GM21423 (cell line): ENCODE measurements at regions not wholly inside any gene's neighbourhood (a gene's known extent, or its start where the extent isn't known, plus 50 kb on each side); places are given as distances from the start of the nearest gene placed in this dataset.
"Not testable (repeated sequence)": the region's sequence is repeated elsewhere in the genome, so short reads cannot be mapped to it uniquely, and the experiment has no call there.

Experiments
- ATAC-seq: cut with Tn5 transposase; IDR thresholded peaks from one replicate; pipeline ENCODE4 v1.9.1; 2021; ENCODE audit warnings: mild to moderate bottlenecking, moderate library complexity; ENCODE audit not compliant: unreplicated experiment

GRCh38 chr10:23543691-23544380 lies 105.0 kb downstream of the OTUD1 start:
- ATAC-seq: no peak

- not testable (repeated sequence) for ATAC-seq
These were observed 107.0 kb downstream of the OTUD1 start for GRCh38 chr10:23545866-23546265.

GRCh38 chr10:23556727-23557440 lies 118.0 kb downstream of the OTUD1 start:
- ATAC-seq: no peak

GRCh38 chr10:23557777-23558176 lies 118.9 kb downstream of the OTUD1 start:
- ATAC-seq: no peak

GRCh38 chr10:23558361-23558799 lies 119.5 kb downstream of the OTUD1 start:
- no peak for ATAC-seq

- no peak for ATAC-seq
These were observed 130.1 kb downstream of the OTUD1 start for GRCh38 chr10:23568996-23569395.

GRCh38 chr10:23571884-23572283 lies 133.0 kb downstream of the OTUD1 start:
- ATAC-seq: no peak

GRCh38 chr10:23581906-23582450 lies 143.1 kb downstream of the OTUD1 start:
- no peak for ATAC-seq

GRCh38 chr10:23584396-23584795 lies 145.5 kb downstream of the OTUD1 start:
- ATAC-seq: no peak

- no peak for ATAC-seq
These were observed 146.3 kb downstream of the OTUD1 start for GRCh38 chr10:23585186-23585585.

- ATAC-seq: no peak
These were observed 146.8 kb downstream of the OTUD1 start for GRCh38 chr10:23585666-23586065.

- not testable (repeated sequence) for ATAC-seq
These were observed 156.4 kb downstream of the OTUD1 start for GRCh38 chr10:23595278-23595677.

- no peak for ATAC-seq
These were observed 165.7 kb downstream of the OTUD1 start for GRCh38 chr10:23604613-23605012.

- no peak for ATAC-seq
These were observed 167.6 kb downstream of the OTUD1 start for GRCh38 chr10:23606456-23606855.

- no peak for ATAC-seq
These were observed 170.1 kb downstream of the OTUD1 start for GRCh38 chr10:23608926-23609325.

GRCh38 chr10:23610626-23611307 lies 171.9 kb downstream of the OTUD1 start:
- ATAC-seq: no peak

GRCh38 chr10:23611308-23612029 lies 172.6 kb downstream of the OTUD1 start:
- ATAC-seq: no peak

GRCh38 chr10:23613900-23614299 lies 175.0 kb downstream of the OTUD1 start:
- no peak for ATAC-seq

- no peak for ATAC-seq
These were observed 175.6 kb downstream of the OTUD1 start for GRCh38 chr10:23614483-23614882.

GRCh38 chr10:23630376-23630775 lies 191.5 kb downstream of the OTUD1 start:
- no peak for ATAC-seq

- ATAC-seq: no peak
These were observed 192.0 kb downstream of the OTUD1 start for GRCh38 chr10:23630885-23631284.
